Loucy (cell line): ENCODE measurements at regions not wholly inside any gene's neighbourhood (a gene's known extent, or its start where the extent isn't known, plus 50 kb on each side); places are given as distances from the start of the nearest gene placed in this dataset.

Experiments
- CTCF ChIP-seq: fragments of 200-600 bp; sonication (generic); conservative IDR thresholded peaks from 2 replicates; pipeline ENCODE4 v1.5.1; 2014; ENCODE audit warnings: mild to moderate bottlenecking, antibody characterized with exemption, low read length
- EZH2phosphoT487 ChIP-seq: fragments of 200-600 bp; IDR thresholded peaks from 2 replicates; pipeline ENCODE4 v1.6.1; 2018; ENCODE audit warnings: antibody characterized with exemption, mild to moderate bottlenecking, moderate library complexity, borderline replicate concordance

GRCh38 chr2:138395565-138396306 is 105.8 kb upstream of the SPOPL start:
- no peak for TF ChIP-seq EZH2phosphoT487
- no peak for TF ChIP-seq CTCF
